SK-N-SH (cell line): ENCODE measurements at regions not wholly inside any gene's neighbourhood (a gene's known extent, or its start where the extent isn't known, plus 50 kb on each side); places are given as distances from the start of the nearest gene placed in this dataset.
A peak's percentile ranks its signal among the peaks of the same experiment; 100 is the strongest.

Source experiments
- CTCF ChIA-PET: fragments of 300-600, 350-600 bp; formaldehyde crosslinking; extraction: SDS; loops from one replicate; lab custom pipeline; 2021; lab: Yijun Ruan, JAX
- POLR2A ChIA-PET: fragments of 350-600 bp; sonication (Branson Sonifier 250); formaldehyde crosslinking; extraction: SDS; loops from one replicate; lab custom pipeline; 2020; ENCODE audit warnings: antibody characterized with exemption, inconsistent platforms; lab: Yijun Ruan, JAX
- DNase-seq: peaks from one replicate; pipeline ENCODE4 v3.0.0; 2012
- H2AFZ ChIP-seq: fragments of 200-600 bp; sonication (generic); 2 replicates; pipeline ENCODE4 v1.8.1; 2016; ENCODE audit warnings: antibody characterized with exemption, mild to moderate bottlenecking, low read depth
- H3F3A ChIP-seq: fragments of 200-600 bp; sonication (generic); replicated peaks from 2 replicates; pipeline ENCODE3; 2016; ENCODE audit warnings: antibody characterized with exemption, mild to moderate bottlenecking; ENCODE audit not compliant: insufficient read depth
- H3K27ac ChIP-seq, 2 experiments: fragments of 200-500 bp in 1 of 2; fragments of 200-600 bp in 1 of 2; sonication (Bioruptor generic) in 1 of 2; sonication (generic), shearing (Covaris generic) in 1 of 2; 2 replicates each; pipeline versions ENCODE4 v1.5.1 to v1.6.1; 2014 to 2016; ENCODE audit warnings: low read depth in 2 of 2, inconsistent platforms in 1 of 2, low read length in 1 of 2, mild to moderate bottlenecking in 1 of 2, mixed read lengths in 1 of 2
- H3K27me3 ChIP-seq: fragments of 200-600 bp; sonication (generic), shearing (Covaris generic); 2 replicates; pipeline ENCODE4 v1.6.1; 2016; ENCODE audit warnings: mixed run types; ENCODE audit not compliant: insufficient read depth
- H3K36me3 ChIP-seq, 2 experiments: fragments of 200-500 bp in 1 of 2; fragments of 200-600 bp in 1 of 2; sonication (Bioruptor generic) in 1 of 2; sonication (generic) in 1 of 2; replicated peaks in 1 of 2; 2 replicates each; pipeline versions ENCODE3 to v1.5.1; 2014 to 2016; ENCODE audit warnings: low read length in 1 of 2, mild to moderate bottlenecking in 1 of 2; ENCODE audit not compliant: insufficient read depth in 2 of 2, control insufficient read depth in 1 of 2
- H3K4me1 ChIP-seq, 2 experiments: fragments of 200-500 bp in 1 of 2; fragments of 200-600 bp in 1 of 2; sonication (Bioruptor generic) in 1 of 2; sonication (generic), shearing (Covaris generic) in 1 of 2; 2 replicates each; pipeline versions ENCODE4 v1.5.1 to v1.6.1; 2014 to 2016; ENCODE audit warnings: low read depth in 1 of 2, low read length in 1 of 2, mixed run types in 1 of 2; ENCODE audit not compliant: insufficient read depth in 2 of 2, control insufficient read depth in 1 of 2
- H3K4me2 ChIP-seq: fragments of 200-600 bp; sonication (generic), shearing (Covaris generic); 2 replicates; pipeline ENCODE4 v1.6.1; 2017; ENCODE audit warnings: mixed run types
- H3K4me3 ChIP-seq, 2 experiments: fragments of 200-500 bp in 1 of 2; fragments of 200-600 bp in 1 of 2; sonication (Bioruptor generic) in 1 of 2; sonication (generic), shearing (Covaris generic) in 1 of 2; 2 replicates each; pipeline versions ENCODE4 v1.5.1 to v1.8.1; 2014 to 2016; ENCODE audit warnings: low read depth in 2 of 2, inconsistent platforms in 1 of 2, low read length in 1 of 2, mild to moderate bottlenecking in 1 of 2, mixed read lengths in 1 of 2, moderate library complexity in 1 of 2
- H3K79me2 ChIP-seq: fragments of 200-600 bp; sonication (generic); 2 replicates; pipeline ENCODE4 v1.8.1; 2017; ENCODE audit warnings: mild to moderate bottlenecking; ENCODE audit not compliant: insufficient read depth
- H3K9ac ChIP-seq: fragments of 200-600 bp; sonication (generic); 2 replicates; pipeline ENCODE4 v1.6.1; 2017; ENCODE audit warnings: mixed run types
- H3K9me2 ChIP-seq: fragments of 200-600 bp; sonication (generic); 2 replicates; pipeline ENCODE4 v1.6.1; 2017; ENCODE audit warnings: mixed run types
- H3K9me3 ChIP-seq: fragments of 200-600 bp; sonication (generic); 2 replicates; pipeline ENCODE4 v1.6.1; 2017; ENCODE audit warnings: mixed run types, mild to moderate bottlenecking, moderate library complexity
- H4K20me1 ChIP-seq: fragments of 200-600 bp; sonication (generic); 2 replicates; pipeline ENCODE4 v1.6.1; 2017; ENCODE audit warnings: mild to moderate bottlenecking, mixed run types; ENCODE audit not compliant: insufficient read depth
- FOXJ3 ChIP-seq: sonication (generic); formaldehyde crosslinking; IDR thresholded peaks from 2 replicates; pipeline ENCODE4 v1.5.1; 2020; ENCODE audit warnings: mild to moderate bottlenecking, missing genetic modification reagents
- GATA2 ChIP-seq: sonication (generic); formaldehyde crosslinking; IDR thresholded peaks from 2 replicates; pipeline ENCODE4 v1.5.0; 2020; ENCODE audit warnings: mild to moderate bottlenecking, missing genetic modification reagents
- JUND ChIP-seq: IDR thresholded peaks from 2 replicates; pipeline ENCODE4 v1.4.0; 2012
- MAX ChIP-seq: IDR thresholded peaks from 2 replicates; pipeline ENCODE4 v1.4.0; 2012; ENCODE audit warnings: low read depth
- NFIC ChIP-seq: IDR thresholded peaks from 2 replicates; pipeline ENCODE4 v1.4.0; 2012; ENCODE audit warnings: borderline replicate concordance
- REST ChIP-seq: IDR thresholded peaks from 2 replicates; pipeline ENCODE4 v1.6.1; 2012; ENCODE audit warnings: mild to moderate bottlenecking, low read depth, low read length, moderate library complexity
- RFX5 ChIP-seq: IDR thresholded peaks from 2 replicates; pipeline ENCODE4 v1.6.1; 2012; ENCODE audit warnings: mild to moderate bottlenecking, improper control_type of control experiment, low read length
- TCF12 ChIP-seq: IDR thresholded peaks from 2 replicates; pipeline ENCODE4 v1.4.0; 2012
- USF2 ChIP-seq: fragments of 150-350 bp; IDR thresholded peaks from 2 replicates; pipeline ENCODE4 v1.6.1; 2017; ENCODE audit warnings: antibody characterized with exemption, low read length, low read depth, borderline replicate concordance
- YY1 ChIP-seq: IDR thresholded peaks from 2 replicates; pipeline ENCODE4 v1.4.0; 2012; ENCODE audit warnings: low read depth, mild to moderate bottlenecking
- WGBS: methylation state at CpG from one replicate; pipeline ENCODE4 v1.1.6; 2017; ENCODE audit warnings: low lambda C conversion rate; 5-methylcytosine and 5-hydroxymethylcytosine counted together
- TF ChIP-seq, protein P1 (sequence below): IDR thresholded peaks from 2 replicates; pipeline ENCODE4 v1.4.0; 2012; ENCODE audit warnings: low read depth, borderline replicate concordance

GRCh38 chr20:57076152-57076652 lies 190.2 kb downstream of the BMP7 start:
- H3K79me2 ChIP-seq: no peaks in the 10 kb centered on the region
- peaks cover 5% of the 10 kb centered on the region; the same call in 1 of the 2 replicates for H3K9me3 ChIP-seq
- H3K27me3 ChIP-seq: no peaks in the 10 kb centered on the region; the same call in none of the 2 replicates
- no peaks in the 10 kb centered on the region for H3K9me2 ChIP-seq
- no peak for DNase-seq
- peaks cover 0 to 1% of the 10 kb centered on the region in 2 experiments; a peak in 1 of 4 replicates for H3K4me1 ChIP-seq
- 0 out of 4 replicates have a peak overlapping the region, but pooled peaks of 1 of the 2 experiments have one; percentile 1 for H3K4me3 ChIP-seq
- no peak overlapping the region for H2AFZ ChIP-seq
- no peaks in the 10 kb centered on the region for H4K20me1 ChIP-seq
- WGBS: 9% methylated on average over 9 of the region's 11 CpGs
- POLR2A ChIA-PET: no interaction called here
- peak overlapping the region; percentile 41; the same call in 1 of the 2 replicates for H3K4me2 ChIP-seq
- H3K36me3 ChIP-seq: no peaks in the 10 kb centered on the region
- no peaks in the 10 kb centered on the region for H3F3A ChIP-seq
- CTCF ChIA-PET: interaction anchor here (1.1 to 1.7 kb wide), 3 partner anchors 14 to 526 kb away, joined by 3 to 4 read pairs (median 4); no protein-coding TSS in a partner anchor
- TF ChIP-seq JUND (peak; percentile 11; the same call in 1 of the 2 replicates), MAX (no peak), TCF12 (peak; percentile 15; the same call in 1 of the 2 replicates)
- H3K27ac ChIP-seq: peak overlapping the region in 1 of 2 experiments; percentile 27; a peak in 2 of 4 replicates
- H3K9ac ChIP-seq: no peak overlapping the region

- Histone ChIP-seq H3K27ac (no peak overlapping the region), H3K9ac (no peak overlapping the region), H3K9me3 (peaks cover 5% of the 10 kb centered on the region; the same call in 1 of the 2 replicates), H3K4me3 (no peak overlapping the region), H2AFZ (no peak overlapping the region), H3K4me1 (no peaks in the 10 kb centered on the region; a peak in 1 of 4 replicates), H3K9me2 (no peaks in the 10 kb centered on the region), H3K79me2 (no peaks in the 10 kb centered on the region), H3K4me2 (peak overlapping the region; percentile 41; the same call in 1 of the 2 replicates), H3K36me3 (no peaks in the 10 kb centered on the region), H3K27me3 (no peaks in the 10 kb centered on the region; the same call in none of the 2 replicates), H4K20me1 (no peaks in the 10 kb centered on the region), H3F3A (no peaks in the 10 kb centered on the region)
- ChIA-PET POLR2A (no interaction called here), CTCF (interaction anchor here (0.6 to 1.1 kb wide), 3 partner anchors 15 to 1109 kb away, joined by 3 to 4 read pairs (median 3); no protein-coding TSS in a partner anchor)
- TF ChIP-seq REST (no peak), NFIC (no peak), JUND (no peak), YY1 (no peak), RFX5 (no peak), GATA2 (CRISPR knock-in tag) (no peak), USF2 (no peak), FOXJ3 (no peak)
- TF ChIP-seq, protein P1, sequence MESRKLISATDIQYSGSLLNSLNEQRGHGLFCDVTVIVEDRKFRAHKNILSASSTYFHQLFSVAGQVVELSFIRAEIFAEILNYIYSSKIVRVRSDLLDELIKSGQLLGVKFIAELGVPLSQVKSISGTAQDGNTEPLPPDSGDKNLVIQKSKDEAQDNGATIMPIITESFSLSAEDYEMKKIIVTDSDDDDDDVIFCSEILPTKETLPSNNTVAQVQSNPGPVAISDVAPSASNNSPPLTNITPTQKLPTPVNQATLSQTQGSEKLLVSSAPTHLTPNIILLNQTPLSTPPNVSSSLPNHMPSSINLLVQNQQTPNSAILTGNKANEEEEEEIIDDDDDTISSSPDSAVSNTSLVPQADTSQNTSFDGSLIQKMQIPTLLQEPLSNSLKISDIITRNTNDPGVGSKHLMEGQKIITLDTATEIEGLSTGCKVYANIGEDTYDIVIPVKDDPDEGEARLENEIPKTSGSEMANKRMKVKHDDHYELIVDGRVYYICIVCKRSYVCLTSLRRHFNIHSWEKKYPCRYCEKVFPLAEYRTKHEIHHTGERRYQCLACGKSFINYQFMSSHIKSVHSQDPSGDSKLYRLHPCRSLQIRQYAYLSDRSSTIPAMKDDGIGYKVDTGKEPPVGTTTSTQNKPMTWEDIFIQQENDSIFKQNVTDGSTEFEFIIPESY: no peak
- 12% methylated on average over 3 of the region's 3 CpGs for WGBS
- no peak for DNase-seq
Observed at GRCh38 chr20:57076951-57077350, 189.5 kb downstream of the BMP7 start.
